GM10266 (cell line): ENCODE measurements at regions not wholly inside any gene's neighbourhood (a gene's known extent, or its start where the extent isn't known, plus 50 kb on each side); places are given as distances from the start of the nearest gene placed in this dataset.
"Not testable (repeated sequence)": the region's sequence is repeated elsewhere in the genome, so short reads cannot be mapped to it uniquely, and the experiment has no call there.

ENCODE experiments used
- DNase-seq: peaks from one replicate; pipeline ENCODE4 v3.0.0; 2012; ENCODE audit errors: extremely low spot score
- CTCF ChIP-seq: IDR thresholded peaks from 2 replicates; pipeline ENCODE4 v1.5.1; 2012; ENCODE audit warnings: mild to moderate bottlenecking, low read depth; ENCODE audit not compliant: control insufficient read depth, insufficient read depth; ENCODE audit errors: missing control alignments

- TF ChIP-seq CTCF = no peak
- DNase-seq = no peak
Measured at GRCh38 chr10:29772403-29772802, 137.6 kb upstream of the SVIL start.

- no peak for TF ChIP-seq CTCF
- DNase-seq = no peak
Measured at GRCh38 chr10:29771376-29771775, 136.6 kb upstream of the SVIL start.

- DNase-seq = not testable (repeated sequence)
Measured at GRCh38 chr10:29769277-29769676, 134.5 kb upstream of the SVIL start.

GRCh38 chr10:29767968-29768367 is 133.2 kb upstream of the SVIL start:
- no peak for DNase-seq
- no peak for TF ChIP-seq CTCF

GRCh38 chr10:29766753-29767152 is 132.0 kb upstream of the SVIL start:
- no peak for TF ChIP-seq CTCF
- no peak for DNase-seq

- DNase-seq = no peak
- TF ChIP-seq CTCF = no peak
Measured at GRCh38 chr10:29765330-29765729, 130.6 kb upstream of the SVIL start.

GRCh38 chr10:29763396-29763795 is 128.6 kb upstream of the SVIL start:
- no peak for DNase-seq
- no peak for TF ChIP-seq CTCF

GRCh38 chr10:29761916-29762315 is 127.1 kb upstream of the SVIL start:
- no peak for TF ChIP-seq CTCF
- DNase-seq = no peak
